ENCODE measurements at regions not wholly inside any gene's neighbourhood (a gene's known extent, or its start where the extent isn't known, plus 50 kb on each side); places are given as distances from the start of the nearest gene placed in this dataset.

- Histone ChIP-seq H3K36me3 (ENCODE audit: control insufficient read depth, insufficient read depth, low read length) (no peaks in the 10 kb centered on the region), H3K9me3 (ENCODE audit: control insufficient read depth, insufficient read depth, low read length) (no peaks in the 10 kb centered on the region)
Observed at GRCh38 chr15:88394553-88395145, 72.5 kb downstream of the MRPL46 start.

DNA sequence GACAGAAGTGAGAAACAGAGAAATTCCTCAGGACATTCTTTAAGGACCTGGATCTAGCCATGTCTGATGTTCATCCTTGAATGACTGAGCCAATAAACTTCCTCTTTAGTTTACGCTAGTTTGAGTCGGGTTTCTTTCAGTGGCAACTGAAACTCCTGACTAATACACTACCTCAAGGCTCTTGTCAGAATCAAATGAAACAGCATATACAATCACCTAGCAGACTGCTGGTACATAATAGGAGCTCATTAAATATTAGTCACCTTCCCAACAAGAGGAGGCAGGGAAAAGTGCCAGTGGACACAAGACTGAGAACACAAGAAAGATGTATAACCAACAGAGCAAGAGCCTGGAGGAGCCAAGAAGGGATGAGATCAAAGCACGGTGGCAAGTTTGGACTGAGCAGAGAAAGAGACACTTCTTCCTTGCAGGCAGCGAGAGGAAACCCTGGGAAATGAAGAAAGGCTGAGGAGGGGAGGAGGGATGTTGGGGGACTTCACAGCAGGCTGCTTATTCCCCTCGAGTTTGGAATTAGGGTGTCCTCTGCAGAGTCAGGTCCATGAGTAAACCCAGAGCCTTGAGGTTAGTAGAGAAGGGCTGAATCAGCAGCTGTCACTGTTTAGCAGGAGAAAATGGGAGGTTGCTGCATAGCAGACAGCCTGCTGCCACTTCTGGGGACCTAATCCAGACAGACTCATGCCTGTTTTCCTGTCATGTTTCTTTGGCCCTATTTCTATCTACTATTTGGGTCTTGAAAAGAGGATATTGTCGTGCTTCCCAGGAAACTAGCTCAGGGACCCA, 73.3 kb downstream of the MRPL46 start:
- no peak overlapping the region for H3K9ac ChIP-seq (ENCODE audit: low read depth, low read length)
- no peaks in the 10 kb centered on the region for H3K4me1 ChIP-seq (ENCODE audit: control insufficient read depth, insufficient read depth, low read length)
- no peaks in the 10 kb centered on the region for H3K27me3 ChIP-seq (ENCODE audit: control insufficient read depth, insufficient read depth, low read length)
- H3K27ac ChIP-seq (ENCODE audit: low read depth, low read length): no peak overlapping the region
- no peak overlapping the region for H3K4me3 ChIP-seq (ENCODE audit: low read depth, low read length)
- no peaks in the 10 kb centered on the region for H3K9me3 ChIP-seq (ENCODE audit: control insufficient read depth, insufficient read depth, low read length)
- H3K36me3 ChIP-seq (ENCODE audit: control insufficient read depth, insufficient read depth, low read length): no peaks in the 10 kb centered on the region

More at GRCh38 chr15:88394553-88395145, 72.5 kb downstream of the MRPL46 start:
- Histone ChIP-seq H3K4me3 (ENCODE audit: low read depth, low read length) (no peak overlapping the region), H3K9ac (ENCODE audit: low read depth, low read length) (no peak overlapping the region), H3K4me1 (ENCODE audit: control insufficient read depth, insufficient read depth, low read length) (no peaks in the 10 kb centered on the region), H3K27me3 (ENCODE audit: control insufficient read depth, insufficient read depth, low read length) (no peaks in the 10 kb centered on the region), H3K27ac (ENCODE audit: low read depth, low read length) (no peak overlapping the region)

- H3K9me3 ChIP-seq (ENCODE audit: control insufficient read depth, insufficient read depth, low read length): no peaks in the 10 kb centered on the region
- no peaks in the 10 kb centered on the region for H3K27me3 ChIP-seq (ENCODE audit: control insufficient read depth, insufficient read depth, low read length)
- H3K27ac ChIP-seq (ENCODE audit: low read depth, low read length): no peak overlapping the region
- H3K9ac ChIP-seq (ENCODE audit: low read depth, low read length): no peak overlapping the region
- H3K36me3 ChIP-seq (ENCODE audit: control insufficient read depth, insufficient read depth, low read length): no peaks in the 10 kb centered on the region
- no peak overlapping the region for H3K4me3 ChIP-seq (ENCODE audit: low read depth, low read length)
- peaks cover 2% of the 10 kb centered on the region; the same call in 1 of the 2 replicates for H3K4me1 ChIP-seq (ENCODE audit: control insufficient read depth, insufficient read depth, low read length)
Observed at GRCh38 chr15:88391700-88392099, 75.5 kb downstream of the MRPL46 start.

DNA sequence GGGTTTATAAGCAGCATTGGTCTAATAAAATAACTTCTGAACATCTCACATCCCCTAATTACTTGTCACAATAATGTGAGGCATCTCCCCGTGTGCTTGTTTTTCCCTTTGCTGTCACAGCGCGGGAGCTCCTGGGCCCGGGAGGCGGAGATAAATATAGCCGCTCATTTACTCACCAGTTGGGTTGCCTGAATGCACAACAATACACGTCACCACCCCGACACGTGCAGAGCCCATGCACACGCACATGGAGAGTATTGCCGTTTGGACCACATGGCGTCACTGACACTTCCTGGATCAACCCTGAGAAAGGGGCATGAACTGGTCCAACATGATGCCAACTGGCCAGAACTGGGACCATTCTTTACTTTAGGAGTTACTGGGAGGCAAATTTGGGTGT, 76.2 kb downstream of the MRPL46 start:
- H3K4me1 ChIP-seq (ENCODE audit: control insufficient read depth, insufficient read depth, low read length): peaks cover 2% of the 10 kb centered on the region; the same call in 1 of the 2 replicates
- H3K9ac ChIP-seq (ENCODE audit: low read depth, low read length): no peak overlapping the region
- no peaks in the 10 kb centered on the region for H3K27me3 ChIP-seq (ENCODE audit: control insufficient read depth, insufficient read depth, low read length)
- no peaks in the 10 kb centered on the region for H3K9me3 ChIP-seq (ENCODE audit: control insufficient read depth, insufficient read depth, low read length)
- H3K36me3 ChIP-seq (ENCODE audit: control insufficient read depth, insufficient read depth, low read length): no peaks in the 10 kb centered on the region
- H3K27ac ChIP-seq (ENCODE audit: low read depth, low read length): no peak overlapping the region
- no peak overlapping the region for H3K4me3 ChIP-seq (ENCODE audit: low read depth, low read length)

GRCh38 chr15:88390164-88390901, 76.9 kb downstream of the MRPL46 start:
- Histone ChIP-seq H3K4me1 (ENCODE audit: control insufficient read depth, insufficient read depth, low read length) (peaks cover 2% of the 10 kb centered on the region; the same call in 1 of the 2 replicates), H3K27ac (ENCODE audit: low read depth, low read length) (no peak overlapping the region), H3K27me3 (ENCODE audit: control insufficient read depth, insufficient read depth, low read length) (no peaks in the 10 kb centered on the region), H3K4me3 (ENCODE audit: low read depth, low read length) (no peak overlapping the region), H3K36me3 (ENCODE audit: control insufficient read depth, insufficient read depth, low read length) (no peaks in the 10 kb centered on the region), H3K9me3 (ENCODE audit: control insufficient read depth, insufficient read depth, low read length) (no peaks in the 10 kb centered on the region), H3K9ac (ENCODE audit: low read depth, low read length) (no peak overlapping the region)

DNA sequence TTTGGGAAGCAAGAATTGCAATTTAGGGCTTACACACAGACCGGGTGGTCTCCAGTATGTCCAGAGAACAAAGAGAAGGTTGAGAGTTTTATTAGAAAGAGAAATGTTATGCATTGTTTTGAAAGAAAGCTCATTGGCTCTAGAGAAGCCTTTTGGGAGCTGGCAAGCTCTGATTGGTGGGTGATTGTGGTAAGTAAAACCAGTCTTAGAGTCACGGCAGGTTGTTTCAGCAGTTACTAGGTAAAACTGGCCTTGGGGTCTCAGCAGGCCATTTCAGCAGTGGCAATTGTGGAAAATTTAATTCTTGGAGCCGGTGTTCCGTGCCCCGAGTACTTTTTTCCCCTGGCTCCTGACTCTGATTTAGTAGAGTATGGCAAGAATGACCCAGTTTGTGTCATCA, 78.1 kb downstream of the MRPL46 start:
- Histone ChIP-seq H3K4me1 (ENCODE audit: control insufficient read depth, insufficient read depth, low read length) (peaks cover 2% of the 10 kb centered on the region; the same call in 1 of the 2 replicates), H3K9me3 (ENCODE audit: control insufficient read depth, insufficient read depth, low read length) (no peaks in the 10 kb centered on the region), H3K9ac (ENCODE audit: low read depth, low read length) (no peak overlapping the region), H3K36me3 (ENCODE audit: control insufficient read depth, insufficient read depth, low read length) (no peaks in the 10 kb centered on the region), H3K27ac (ENCODE audit: low read depth, low read length) (peak overlapping the region; percentile 29), H3K4me3 (ENCODE audit: low read depth, low read length) (no peak overlapping the region), H3K27me3 (ENCODE audit: control insufficient read depth, insufficient read depth, low read length) (no peaks in the 10 kb centered on the region)

DNA sequence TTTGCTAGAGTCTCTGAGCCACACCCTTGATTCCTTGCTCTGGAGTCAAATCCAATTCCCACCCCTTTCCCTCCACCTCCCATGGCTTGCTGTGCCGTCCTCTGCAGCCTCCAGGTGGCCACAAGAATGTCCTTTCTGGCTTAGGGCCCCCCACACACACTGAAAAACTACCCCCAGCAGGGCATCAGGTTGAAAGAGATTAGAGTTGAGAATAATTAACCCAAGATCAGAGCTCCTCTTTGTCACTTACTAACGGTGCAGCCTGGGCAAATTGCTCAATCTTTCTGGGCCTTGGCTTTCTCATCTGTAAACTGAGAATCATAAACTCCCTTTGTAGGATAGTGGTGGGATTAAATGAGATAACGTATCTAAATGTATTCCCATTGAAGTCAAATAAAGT, 78.5 kb downstream of the MRPL46 start:
- Histone ChIP-seq H3K4me1 (ENCODE audit: control insufficient read depth, insufficient read depth, low read length) (peaks cover 2% of the 10 kb centered on the region; the same call in 1 of the 2 replicates), H3K4me3 (ENCODE audit: low read depth, low read length) (no peak overlapping the region), H3K9me3 (ENCODE audit: control insufficient read depth, insufficient read depth, low read length) (no peaks in the 10 kb centered on the region), H3K36me3 (ENCODE audit: control insufficient read depth, insufficient read depth, low read length) (no peaks in the 10 kb centered on the region), H3K27ac (ENCODE audit: low read depth, low read length) (peak overlapping the region; percentile 29), H3K9ac (ENCODE audit: low read depth, low read length) (no peak overlapping the region), H3K27me3 (ENCODE audit: control insufficient read depth, insufficient read depth, low read length) (no peaks in the 10 kb centered on the region; the same call in 1 of the 2 replicates)

- H3K27me3 ChIP-seq (ENCODE audit: control insufficient read depth, insufficient read depth, low read length): peaks cover under 1% of the 10 kb centered on the region; the same call in 1 of the 2 replicates
- no peaks in the 10 kb centered on the region for H3K36me3 ChIP-seq (ENCODE audit: control insufficient read depth, insufficient read depth, low read length)
- H3K4me3 ChIP-seq (ENCODE audit: low read depth, low read length): no peak overlapping the region
- H3K27ac ChIP-seq (ENCODE audit: low read depth, low read length): no peak overlapping the region
- no peak overlapping the region for H3K9ac ChIP-seq (ENCODE audit: low read depth, low read length)
- H3K9me3 ChIP-seq (ENCODE audit: control insufficient read depth, insufficient read depth, low read length): no peaks in the 10 kb centered on the region
- peaks cover 2% of the 10 kb centered on the region; the same call in 1 of the 2 replicates for H3K4me1 ChIP-seq (ENCODE audit: control insufficient read depth, insufficient read depth, low read length)
Observed at GRCh38 chr15:88385078-88385700, 82.0 kb downstream of the MRPL46 start.

- no peak overlapping the region for H3K9ac ChIP-seq (ENCODE audit: low read depth, low read length)
- H3K4me1 ChIP-seq (ENCODE audit: control insufficient read depth, insufficient read depth, low read length): peaks cover under 1% of the 10 kb centered on the region; the same call in 1 of the 2 replicates
- H3K4me3 ChIP-seq (ENCODE audit: low read depth, low read length): no peak overlapping the region
- peaks cover 2% of the 10 kb centered on the region; the same call in 1 of the 2 replicates for H3K27me3 ChIP-seq (ENCODE audit: control insufficient read depth, insufficient read depth, low read length)
- H3K27ac ChIP-seq (ENCODE audit: low read depth, low read length): no peak overlapping the region
- no peaks in the 10 kb centered on the region for H3K9me3 ChIP-seq (ENCODE audit: control insufficient read depth, insufficient read depth, low read length)
- no peaks in the 10 kb centered on the region for H3K36me3 ChIP-seq (ENCODE audit: control insufficient read depth, insufficient read depth, low read length)
Observed at GRCh38 chr15:88383354-88383753, 83.8 kb downstream of the MRPL46 start.

GRCh38 chr15:88382482-88382983, 84.7 kb downstream of the MRPL46 start:
- Histone ChIP-seq H3K9ac (ENCODE audit: low read depth, low read length) (no peak overlapping the region), H3K27ac (ENCODE audit: low read depth, low read length) (no peak overlapping the region), H3K36me3 (ENCODE audit: control insufficient read depth, insufficient read depth, low read length) (no peaks in the 10 kb centered on the region), H3K9me3 (ENCODE audit: control insufficient read depth, insufficient read depth, low read length) (no peaks in the 10 kb centered on the region), H3K4me3 (ENCODE audit: low read depth, low read length) (no peak overlapping the region), H3K4me1 (ENCODE audit: control insufficient read depth, insufficient read depth, low read length) (no peaks in the 10 kb centered on the region), H3K27me3 (ENCODE audit: control insufficient read depth, insufficient read depth, low read length) (peaks cover 2% of the 10 kb centered on the region; the same call in 1 of the 2 replicates)

Measured in HUES48 (cell line).